ENCODE measurements at regions not wholly inside any gene's neighbourhood (a gene's known extent, or its start where the extent isn't known, plus 50 kb on each side); places are given as distances from the start of the nearest gene placed in this dataset.
"Not testable (repeated sequence)": the region's sequence is repeated elsewhere in the genome, so short reads cannot be mapped to it uniquely, and the experiment has no call there.

GRCh38 chr3:180417241-180417640 is 184.7 kb upstream of the TTC14 start:
- DNase-seq (no peak), ATAC-seq (no peak)
- Mint-ChIP-seq H3K36me3 (no peaks in the 10 kb centered on the region), H3K9me3 (peaks cover 0 to 26% (median 6%) of the 10 kb centered on the region in 9 donors), H3K27ac (no peak overlapping the region), H3K4me3 (no peak overlapping the region), H3K4me1 (no peaks in the 10 kb centered on the region), H3K27me3 (peaks cover 0 to 9% (median 0%) of the 10 kb centered on the region in 5 donors)
- POLR2A ChIA-PET = interaction anchor here (0.7 kb wide), 1 partner anchor 11 kb away, joined by 3 read pairs; no protein-coding TSS in a partner anchor

- Mint-ChIP-seq H3K36me3 (peaks cover 0 to 4% (median 0%) of the 10 kb centered on the region in 3 donors), H3K27me3 (peaks cover 0 to 9% (median 0%) of the 10 kb centered on the region in 5 donors), H3K27ac (no peak overlapping the region), H3K4me1 (no peaks in the 10 kb centered on the region), H3K4me3 (no peak overlapping the region), H3K9me3 (peaks cover 3 to 21% (median 9%) of the 10 kb centered on the region in 9 donors)
- DNase-seq (no peak), ATAC-seq (no peak)
- POLR2A ChIA-PET = no interaction called here
Observed at GRCh38 chr3:180420016-180420415, 181.9 kb upstream of the TTC14 start.

GRCh38 chr3:180420804-180421203 is 181.2 kb upstream of the TTC14 start:
- Mint-ChIP-seq H3K9me3 (peaks cover 3 to 21% (median 9%) of the 10 kb centered on the region in 9 donors), H3K4me1 (no peaks in the 10 kb centered on the region), H3K4me3 (no peak overlapping the region), H3K27me3 (peaks cover 0 to 9% (median 0%) of the 10 kb centered on the region in 5 donors), H3K27ac (no peak overlapping the region), H3K36me3 (peaks cover 0 to 4% (median 0%) of the 10 kb centered on the region in 3 donors)
- ATAC-seq (no peak), DNase-seq (no peak)
- POLR2A ChIA-PET = no interaction called here

- Mint-ChIP-seq H3K27ac (no peak overlapping the region), H3K4me3 (no peak overlapping the region), H3K27me3 (peaks cover 0 to 9% (median 0%) of the 10 kb centered on the region in 5 donors), H3K4me1 (no peaks in the 10 kb centered on the region), H3K36me3 (peaks cover 0 to 4% (median 0%) of the 10 kb centered on the region in 3 donors), H3K9me3 (peaks cover 3 to 21% (median 9%) of the 10 kb centered on the region in 9 donors)
- ATAC-seq = no peak
- POLR2A ChIA-PET = no interaction called here
- no peak for DNase-seq
Observed at GRCh38 chr3:180421221-180421620, 180.7 kb upstream of the TTC14 start.

GRCh38 chr3:180421721-180422120 is 180.2 kb upstream of the TTC14 start:
- no peak for ATAC-seq
- DNase-seq = no peak
- no peak overlapping the region for H3K27ac Mint-ChIP-seq
- no peaks in the 10 kb centered on the region for H3K4me1 Mint-ChIP-seq
- H3K9me3 Mint-ChIP-seq = peaks cover 3 to 21% (median 11%) of the 10 kb centered on the region in 9 donors
- peaks cover 0 to 4% (median 0%) of the 10 kb centered on the region in 3 donors for H3K36me3 Mint-ChIP-seq
- H3K4me3 Mint-ChIP-seq = no peak overlapping the region
- H3K27me3 Mint-ChIP-seq = peaks cover 0 to 5% (median 0%) of the 10 kb centered on the region in 5 donors
- POLR2A ChIA-PET = no interaction called here

GRCh38 chr3:180424305-180424704 is 177.7 kb upstream of the TTC14 start:
- POLR2A ChIA-PET, H3K27ac Mint-ChIP-seq, H3K4me1 Mint-ChIP-seq, H3K27me3 Mint-ChIP-seq, H3K4me3 Mint-ChIP-seq, H3K36me3 Mint-ChIP-seq, DNase-seq, ATAC-seq: not testable (repeated sequence)
- H3K9me3 Mint-ChIP-seq = peaks cover 7 to 23% (median 10%) of the 10 kb centered on the region in 9 donors

GRCh38 chr3:180430896-180431295 is 171.1 kb upstream of the TTC14 start:
- H3K27ac Mint-ChIP-seq = no peak overlapping the region
- DNase-seq = no peak
- H3K9me3 Mint-ChIP-seq = peaks cover 10 to 29% (median 17%) of the 10 kb centered on the region in 9 donors
- H3K4me1 Mint-ChIP-seq = no peaks in the 10 kb centered on the region
- peaks cover 0 to 1% (median 0%) of the 10 kb centered on the region in 5 donors for H3K27me3 Mint-ChIP-seq
- H3K4me3 Mint-ChIP-seq = no peak overlapping the region
- peaks cover 0 to 4% (median 0%) of the 10 kb centered on the region in 3 donors for H3K36me3 Mint-ChIP-seq
- ATAC-seq = no peak
- POLR2A ChIA-PET = no interaction called here

GRCh38 chr3:180433152-180433551 is 168.8 kb upstream of the TTC14 start:
- H3K27me3 Mint-ChIP-seq = peaks cover 0 to 1% (median 0%) of the 10 kb centered on the region in 5 donors
- POLR2A ChIA-PET = no interaction called here
- H3K9me3 Mint-ChIP-seq = peaks cover 10 to 34% (median 17%) of the 10 kb centered on the region in 9 donors
- H3K36me3 Mint-ChIP-seq = peaks cover 0 to 4% (median 0%) of the 10 kb centered on the region in 3 donors
- DNase-seq (no peak), ATAC-seq (no peak)
- H3K27ac Mint-ChIP-seq = no peak overlapping the region
- H3K4me1 Mint-ChIP-seq = no peaks in the 10 kb centered on the region
- no peak overlapping the region for H3K4me3 Mint-ChIP-seq

- no peaks in the 10 kb centered on the region for H3K4me1 Mint-ChIP-seq
- H3K9me3 Mint-ChIP-seq = peaks cover 0 to 25% (median 12%) of the 10 kb centered on the region in 9 donors
- H3K4me3 Mint-ChIP-seq = no peak overlapping the region
- ATAC-seq = no peak
- DNase-seq = no peak
- no peaks in the 10 kb centered on the region for H3K27me3 Mint-ChIP-seq
- POLR2A ChIA-PET = no interaction called here
- H3K36me3 Mint-ChIP-seq = peaks cover 0 to 7% (median 0%) of the 10 kb centered on the region in 3 donors
- H3K27ac Mint-ChIP-seq = no peak overlapping the region
Observed at GRCh38 chr3:180447136-180447535, 154.8 kb upstream of the TTC14 start.

GRCh38 chr3:180448407-180448806 is 153.6 kb upstream of the TTC14 start:
- peaks cover 0 to 25% (median 15%) of the 10 kb centered on the region in 9 donors for H3K9me3 Mint-ChIP-seq
- H3K4me3 Mint-ChIP-seq, H3K36me3 Mint-ChIP-seq, H3K27ac Mint-ChIP-seq, H3K27me3 Mint-ChIP-seq, ATAC-seq, H3K4me1 Mint-ChIP-seq, POLR2A ChIA-PET: not testable (repeated sequence)
- DNase-seq = peak in 1 of 10 donors; percentile 54

GRCh38 chr3:180457225-180457624 is 144.7 kb upstream of the TTC14 start:
- Mint-ChIP-seq H3K9me3 (peaks cover 0 to 10% (median 8%) of the 10 kb centered on the region in 9 donors), H3K27me3 (no peaks in the 10 kb centered on the region), H3K27ac (no peak overlapping the region), H3K36me3 (no peaks in the 10 kb centered on the region), H3K4me3 (no peak overlapping the region), H3K4me1 (no peaks in the 10 kb centered on the region)
- POLR2A ChIA-PET = no interaction called here
- ATAC-seq (no peak), DNase-seq (no peak)

GRCh38 chr3:180466401-180467011 is 135.5 kb upstream of the TTC14 start:
- H3K27me3 Mint-ChIP-seq = peaks cover 0 to 10% (median 0%) of the 10 kb centered on the region in 5 donors
- no peaks in the 10 kb centered on the region for H3K36me3 Mint-ChIP-seq
- DNase-seq = no peak
- ATAC-seq = no peak
- no peak overlapping the region for H3K4me3 Mint-ChIP-seq
- no peaks in the 10 kb centered on the region for H3K4me1 Mint-ChIP-seq
- peaks cover 0 to 10% (median 3%) of the 10 kb centered on the region in 9 donors for H3K9me3 Mint-ChIP-seq
- POLR2A ChIA-PET = no interaction called here
- H3K27ac Mint-ChIP-seq = peak overlapping the region in 1 of 10 donors; percentile 44

GRCh38 chr3:180467177-180467576 is 134.8 kb upstream of the TTC14 start:
- no peak overlapping the region for H3K27ac Mint-ChIP-seq
- no peaks in the 10 kb centered on the region for H3K36me3 Mint-ChIP-seq
- no peaks in the 10 kb centered on the region for H3K4me1 Mint-ChIP-seq
- peaks cover 0 to 10% (median 0%) of the 10 kb centered on the region in 5 donors for H3K27me3 Mint-ChIP-seq
- H3K4me3 Mint-ChIP-seq = no peak overlapping the region
- no peak for DNase-seq
- H3K9me3 Mint-ChIP-seq = peaks cover 0 to 14% (median 3%) of the 10 kb centered on the region in 9 donors
- no peak for ATAC-seq
- POLR2A ChIA-PET = no interaction called here

- ATAC-seq (no peak), DNase-seq (no peak)
- H3K27me3 Mint-ChIP-seq = peaks cover 0 to 10% (median 0%) of the 10 kb centered on the region in 5 donors
- no peak overlapping the region for H3K4me3 Mint-ChIP-seq
- H3K9me3 Mint-ChIP-seq = peaks cover 0 to 9% (median 3%) of the 10 kb centered on the region in 9 donors
- H3K36me3 Mint-ChIP-seq = no peaks in the 10 kb centered on the region
- H3K4me1 Mint-ChIP-seq = no peaks in the 10 kb centered on the region
- no peak overlapping the region for H3K27ac Mint-ChIP-seq
- POLR2A ChIA-PET = no interaction called here
Observed at GRCh38 chr3:180469149-180469548, 132.8 kb upstream of the TTC14 start.
